HEK293 (cell line): ENCODE measurements at regions not wholly inside any gene's neighbourhood (a gene's known extent, or its start where the extent isn't known, plus 50 kb on each side); places are given as distances from the start of the nearest gene placed in this dataset.

Experiments
- EGR2 ChIP-seq: fragments of 450-650 bp; formaldehyde crosslinking; IDR thresholded peaks from 2 replicates; pipeline ENCODE4 v1.5.1; 2016; ENCODE audit warnings: low read depth, missing biosample characterization, missing genetic modification characterization
- FEZF1 ChIP-seq: fragments of 450-650 bp; formaldehyde crosslinking; IDR thresholded peaks from 2 replicates; pipeline ENCODE4 v1.5.1; 2016; ENCODE audit warnings: missing biosample characterization, missing genetic modification characterization
- GLI4 ChIP-seq: fragments of 450-650 bp; formaldehyde crosslinking; IDR thresholded peaks from 2 replicates; pipeline ENCODE4 v1.5.1; 2016; ENCODE audit warnings: missing biosample characterization, missing genetic modification characterization
- HOXA7 ChIP-seq: sonication (generic); formaldehyde crosslinking; IDR thresholded peaks from 2 replicates; pipeline ENCODE4 v1.8.1; 2022; ENCODE audit warnings: missing genetic modification reagents, borderline replicate concordance
- HOXC10 ChIP-seq: sonication (generic); formaldehyde crosslinking; IDR thresholded peaks from 2 replicates; pipeline ENCODE4 v1.8.1; 2023; ENCODE audit warnings: mild to moderate bottlenecking, missing genetic modification reagents
- REST ChIP-seq: fragments of 450-650 bp; formaldehyde crosslinking; IDR thresholded peaks from 2 replicates; pipeline ENCODE4 v1.5.1; 2016; ENCODE audit warnings: missing biosample characterization, missing genetic modification characterization
- TCF7L2 ChIP-seq: IDR thresholded peaks from 2 replicates; pipeline ENCODE4 v1.6.1; 2011; ENCODE audit warnings: low read depth, mild to moderate bottlenecking, inconsistent platforms, low read length, moderate library complexity, borderline replicate concordance
- ZBTB7A ChIP-seq: fragments of 450-650 bp; formaldehyde crosslinking; IDR thresholded peaks from 2 replicates; pipeline ENCODE4 v1.5.1; 2016; ENCODE audit warnings: low read depth, missing biosample characterization, missing genetic modification characterization
- ZFHX2 ChIP-seq: fragments of 450-650 bp; formaldehyde crosslinking; conservative IDR thresholded peaks from 2 replicates; pipeline ENCODE4 v1.5.1; 2016; ENCODE audit warnings: missing biosample characterization, missing genetic modification characterization
- ZFP3 ChIP-seq: fragments of 450-650 bp; formaldehyde crosslinking; IDR thresholded peaks from 2 replicates; pipeline ENCODE4 v1.5.1; 2016; ENCODE audit warnings: low read depth, missing biosample characterization, missing genetic modification characterization
- ZFP69B ChIP-seq: fragments of 450-650 bp; formaldehyde crosslinking; IDR thresholded peaks from 2 replicates; pipeline ENCODE4 v1.5.1; 2016; ENCODE audit warnings: missing biosample characterization, missing genetic modification characterization
- ZNF184 ChIP-seq: fragments of 450-650 bp; IDR thresholded peaks from 2 replicates; pipeline ENCODE4 v1.5.1; 2018; ENCODE audit warnings: missing biosample characterization, mild to moderate bottlenecking, missing genetic modification characterization
- ZNF239 ChIP-seq: fragments of 450-650 bp; formaldehyde crosslinking; IDR thresholded peaks from 2 replicates; pipeline ENCODE4 v1.5.1; 2016; ENCODE audit warnings: missing biosample characterization, missing genetic modification characterization
- ZNF266 ChIP-seq: fragments of 450-650 bp; formaldehyde crosslinking; IDR thresholded peaks from 2 replicates; pipeline ENCODE4 v1.5.1; 2016; ENCODE audit warnings: missing biosample characterization, missing genetic modification characterization, low read depth
- ZNF292 ChIP-seq: fragments of 450-650 bp; formaldehyde crosslinking; IDR thresholded peaks from 2 replicates; pipeline ENCODE4 v1.5.1; 2016; ENCODE audit warnings: low read depth, missing biosample characterization, missing genetic modification characterization, borderline replicate concordance
- ZNF362 ChIP-seq: fragments of 450-650 bp; formaldehyde crosslinking; IDR thresholded peaks from 2 replicates; pipeline ENCODE4 v1.5.1; 2016; ENCODE audit warnings: missing biosample characterization, missing genetic modification characterization
- ZNF366 ChIP-seq: fragments of 450-650 bp; formaldehyde crosslinking; conservative IDR thresholded peaks from 2 replicates; pipeline ENCODE4 v1.5.1; 2016; ENCODE audit warnings: missing biosample characterization, missing genetic modification characterization
- ZNF449 ChIP-seq: fragments of 450-650 bp; formaldehyde crosslinking; IDR thresholded peaks from 2 replicates; pipeline ENCODE4 v1.5.1; 2017; ENCODE audit warnings: missing biosample characterization, mild to moderate bottlenecking, missing genetic modification characterization, moderate library complexity
- ZNF501 ChIP-seq: fragments of 450-650 bp; formaldehyde crosslinking; IDR thresholded peaks from 2 replicates; pipeline ENCODE4 v1.5.1; 2016; ENCODE audit warnings: missing biosample characterization, missing genetic modification characterization
- ZNF513 ChIP-seq: fragments of 450-650 bp; IDR thresholded peaks from 2 replicates; pipeline ENCODE4 v1.5.1; 2018; ENCODE audit warnings: missing biosample characterization, missing genetic modification characterization
- ZNF514 ChIP-seq: fragments of 450-650 bp; formaldehyde crosslinking; IDR thresholded peaks from 2 replicates; pipeline ENCODE4 v1.5.1; 2016; ENCODE audit warnings: missing biosample characterization, missing genetic modification characterization
- ZNF629 ChIP-seq: fragments of 450-650 bp; formaldehyde crosslinking; IDR thresholded peaks from 2 replicates; pipeline ENCODE4 v1.5.1; 2017; ENCODE audit warnings: missing biosample characterization, missing genetic modification characterization
- ZNF664 ChIP-seq: fragments of 450-650 bp; formaldehyde crosslinking; IDR thresholded peaks from 2 replicates; pipeline ENCODE4 v1.5.1; 2016; ENCODE audit warnings: missing biosample characterization, missing genetic modification characterization
- ZNF701 ChIP-seq: fragments of 450-650 bp; formaldehyde crosslinking; IDR thresholded peaks from 2 replicates; pipeline ENCODE4 v1.5.1; 2016; ENCODE audit warnings: missing biosample characterization, missing genetic modification characterization
- ZNF747 ChIP-seq: fragments of 450-650 bp; formaldehyde crosslinking; IDR thresholded peaks from 2 replicates; pipeline ENCODE4 v1.5.1; 2016; ENCODE audit warnings: missing biosample characterization, missing genetic modification characterization
- ZNF768 ChIP-seq: fragments of 450-650 bp; formaldehyde crosslinking; IDR thresholded peaks from 2 replicates; pipeline ENCODE4 v1.5.1; 2018; ENCODE audit warnings: missing biosample characterization, mild to moderate bottlenecking, missing genetic modification characterization
- ZNF792 ChIP-seq: fragments of 450-650 bp; formaldehyde crosslinking; IDR thresholded peaks from 2 replicates; pipeline ENCODE4 v1.5.1; 2016; ENCODE audit warnings: missing biosample characterization, missing genetic modification characterization
- TF ChIP-seq, protein P1 (sequence below): fragments of 450-650 bp; IDR thresholded peaks from 2 replicates; pipeline ENCODE4 v1.5.1; 2018; ENCODE audit warnings: missing biosample characterization, mild to moderate bottlenecking, missing genetic modification characterization
- TF ChIP-seq, protein P2 (sequence below): fragments of 450-650 bp; formaldehyde crosslinking; IDR thresholded peaks from 2 replicates; pipeline ENCODE4 v1.5.1; 2016; ENCODE audit warnings: missing biosample characterization, missing genetic modification characterization

DNA sequence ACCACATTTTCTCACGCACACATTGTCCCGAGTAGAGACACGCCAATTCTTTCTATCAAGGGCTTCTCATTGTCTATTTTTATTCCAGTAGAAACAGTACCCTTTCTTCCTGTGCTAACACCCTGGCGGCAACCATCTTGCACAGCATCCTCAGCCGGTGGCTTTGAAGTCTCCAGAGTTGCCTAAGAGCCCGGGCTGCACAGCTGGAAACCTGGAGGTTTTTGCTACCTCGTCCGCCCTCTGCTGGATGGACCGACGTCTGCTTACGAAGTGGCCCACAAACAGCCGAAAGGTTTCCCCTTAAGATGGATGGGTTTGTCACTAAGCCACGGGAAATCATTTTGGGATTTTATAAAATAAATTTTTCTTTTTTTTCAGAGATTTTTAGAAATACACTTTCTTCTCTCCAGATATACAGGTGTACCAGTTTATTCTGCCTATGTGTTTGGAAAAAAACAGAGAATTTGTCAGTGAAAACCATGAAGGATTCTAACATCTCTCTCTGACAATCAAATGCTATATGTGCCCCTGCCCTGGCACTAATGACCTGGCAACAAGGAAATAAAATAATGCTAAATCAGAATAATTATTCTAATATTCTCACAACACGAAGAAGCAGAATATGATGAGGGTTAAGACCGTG is 81.8 kb upstream of the FAM204A start (continued):
- TF ChIP-seq ZFHX2 (tag by site-specific recombination) (no peak), ZNF292 (no peak), ZNF239 (tag by site-specific recombination) (no peak), ZNF366 (tag by site-specific recombination) (no peak), ZNF501 (no peak), ZNF266 (no peak), ZNF701 (tag by site-specific recombination) (no peak), TCF7L2 (peak; percentile 100), ZNF513 (tag by site-specific recombination) (no peak), ZNF629 (tag by site-specific recombination) (no peak), ZFP69B (0 out of 2 replicates have a peak, but pooled peaks have one; percentile 18), ZBTB7A (tag by site-specific recombination) (no peak), HOXA7 (CRISPR knock-in tag) (no peak), FEZF1 (tag by site-specific recombination) (no peak), ZNF362 (tag by site-specific recombination) (no peak), EGR2 (tag by site-specific recombination) (no peak), ZNF768 (tag by site-specific recombination) (0 out of 2 replicates have a peak, but pooled peaks have one; percentile 2), ZNF514 (tag by site-specific recombination) (no peak), REST (tag by site-specific recombination) (no peak), ZNF747 (tag by site-specific recombination) (no peak), ZFP3 (tag by site-specific recombination) (0 out of 2 replicates have a peak, but pooled peaks have one; percentile 37), ZNF664 (tag by site-specific recombination) (no peak), ZNF792 (tag by site-specific recombination) (no peak), GLI4 (tag by site-specific recombination) (no peak), ZNF184 (tag by site-specific recombination) (no peak; the same call in 1 of the 2 replicates), HOXC10 (CRISPR knock-in tag) (no peak), ZNF449 (tag by site-specific recombination) (no peak)
- TF ChIP-seq, protein P1, sequence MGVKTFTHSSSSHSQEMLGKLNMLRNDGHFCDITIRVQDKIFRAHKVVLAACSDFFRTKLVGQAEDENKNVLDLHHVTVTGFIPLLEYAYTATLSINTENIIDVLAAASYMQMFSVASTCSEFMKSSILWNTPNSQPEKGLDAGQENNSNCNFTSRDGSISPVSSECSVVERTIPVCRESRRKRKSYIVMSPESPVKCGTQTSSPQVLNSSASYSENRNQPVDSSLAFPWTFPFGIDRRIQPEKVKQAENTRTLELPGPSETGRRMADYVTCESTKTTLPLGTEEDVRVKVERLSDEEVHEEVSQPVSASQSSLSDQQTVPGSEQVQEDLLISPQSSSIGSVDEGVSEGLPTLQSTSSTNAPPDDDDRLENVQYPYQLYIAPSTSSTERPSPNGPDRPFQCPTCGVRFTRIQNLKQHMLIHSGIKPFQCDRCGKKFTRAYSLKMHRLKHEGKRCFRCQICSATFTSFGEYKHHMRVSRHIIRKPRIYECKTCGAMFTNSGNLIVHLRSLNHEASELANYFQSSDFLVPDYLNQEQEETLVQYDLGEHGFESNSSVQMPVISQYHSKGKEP: peak; percentile 32; the same call in 1 of the 2 replicates
- TF ChIP-seq, protein P2, sequence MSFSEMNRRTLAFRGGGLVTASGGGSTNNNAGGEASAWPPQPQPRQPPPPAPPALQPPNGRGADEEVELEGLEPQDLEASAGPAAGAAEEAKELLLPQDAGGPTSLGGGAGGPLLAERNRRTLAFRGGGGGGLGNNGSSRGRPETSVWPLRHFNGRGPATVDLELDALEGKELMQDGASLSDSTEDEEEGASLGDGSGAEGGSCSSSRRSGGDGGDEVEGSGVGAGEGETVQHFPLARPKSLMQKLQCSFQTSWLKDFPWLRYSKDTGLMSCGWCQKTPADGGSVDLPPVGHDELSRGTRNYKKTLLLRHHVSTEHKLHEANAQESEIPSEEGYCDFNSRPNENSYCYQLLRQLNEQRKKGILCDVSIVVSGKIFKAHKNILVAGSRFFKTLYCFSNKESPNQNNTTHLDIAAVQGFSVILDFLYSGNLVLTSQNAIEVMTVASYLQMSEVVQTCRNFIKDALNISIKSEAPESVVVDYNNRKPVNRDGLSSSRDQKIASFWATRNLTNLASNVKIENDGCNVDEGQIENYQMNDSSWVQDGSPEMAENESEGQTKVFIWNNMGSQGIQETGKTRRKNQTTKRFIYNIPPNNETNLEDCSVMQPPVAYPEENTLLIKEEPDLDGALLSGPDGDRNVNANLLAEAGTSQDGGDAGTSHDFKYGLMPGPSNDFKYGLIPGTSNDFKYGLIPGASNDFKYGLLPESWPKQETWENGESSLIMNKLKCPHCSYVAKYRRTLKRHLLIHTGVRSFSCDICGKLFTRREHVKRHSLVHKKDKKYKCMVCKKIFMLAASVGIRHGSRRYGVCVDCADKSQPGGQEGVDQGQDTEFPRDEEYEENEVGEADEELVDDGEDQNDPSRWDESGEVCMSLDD (tag by site-specific recombination): no peak
